H1 (cell line): ENCODE measurements at regions not wholly inside any gene's neighbourhood (a gene's known extent, or its start where the extent isn't known, plus 50 kb on each side); places are given as distances from the start of the nearest gene placed in this dataset.

Experiments
- HDAC2 ChIP-seq, 2 experiments: fragments of 300-600 bp in 1 of 2; sonication (generic) in 1 of 2; IDR thresholded peaks; 2 replicates each; pipeline ENCODE4 v1.6.1; 2011 to 2012; ENCODE audit warnings: low read depth in 2 of 2, low read length in 2 of 2, mild to moderate bottlenecking in 2 of 2, moderate library complexity in 2 of 2, borderline replicate concordance in 1 of 2, inconsistent platforms in 1 of 2
- RXRA ChIP-seq: IDR thresholded peaks from 2 replicates; pipeline ENCODE4 v1.6.1; 2011; ENCODE audit warnings: low read depth, mild to moderate bottlenecking, low read length, moderate library complexity; ENCODE audit not compliant: insufficient read depth
- TAF1 ChIP-seq: IDR thresholded peaks from 2 replicates; pipeline ENCODE4 v1.6.1; 2011; ENCODE audit warnings: mild to moderate bottlenecking, low read depth, low read length

DNA sequence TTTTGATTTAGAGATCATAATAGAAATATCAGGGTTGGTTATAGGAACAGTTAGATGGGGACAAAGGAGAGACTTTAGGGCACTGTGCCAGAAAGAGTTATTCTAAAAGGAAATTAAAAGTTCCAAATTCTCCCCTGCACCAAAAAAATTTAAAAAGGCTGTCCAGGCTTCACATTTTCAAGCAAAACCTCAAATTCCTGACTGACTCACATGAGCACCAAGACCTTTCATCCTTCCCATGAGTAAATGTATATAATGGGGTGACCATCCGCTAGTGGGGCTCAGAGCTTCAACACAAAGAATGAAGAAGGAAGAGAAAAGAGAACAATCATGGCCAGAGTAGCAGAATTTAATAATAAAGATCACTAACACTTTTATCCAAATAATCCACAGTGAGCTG, 131.6 kb upstream of the MROH9 start (continued):
- TF ChIP-seq HDAC2 (IDR thresholded peaks at IDR 0.05; ENCODE audit: borderline replicate concordance in 1 of 2, low read depth in 2 of 2, low read length in 2 of 2) (no peak), TAF1 (no peak), RXRA (no peak)
